ENCODE measurements at regions not wholly inside any gene's neighbourhood (a gene's known extent, or its start where the extent isn't known, plus 50 kb on each side); places are given as distances from the start of the nearest gene placed in this dataset.
"Not testable (repeated sequence)": the region's sequence is repeated elsewhere in the genome, so short reads cannot be mapped to it uniquely, and the experiment has no call there.

GRCh38 chr9:135376511-135377265 is 102.9 kb upstream of the PPP1R26 start:
- ATAC-seq (no peak), DNase-seq (no peak)
- intact Hi-C loops (cut with micrococcal nuclease), result no loop called here

DNA sequence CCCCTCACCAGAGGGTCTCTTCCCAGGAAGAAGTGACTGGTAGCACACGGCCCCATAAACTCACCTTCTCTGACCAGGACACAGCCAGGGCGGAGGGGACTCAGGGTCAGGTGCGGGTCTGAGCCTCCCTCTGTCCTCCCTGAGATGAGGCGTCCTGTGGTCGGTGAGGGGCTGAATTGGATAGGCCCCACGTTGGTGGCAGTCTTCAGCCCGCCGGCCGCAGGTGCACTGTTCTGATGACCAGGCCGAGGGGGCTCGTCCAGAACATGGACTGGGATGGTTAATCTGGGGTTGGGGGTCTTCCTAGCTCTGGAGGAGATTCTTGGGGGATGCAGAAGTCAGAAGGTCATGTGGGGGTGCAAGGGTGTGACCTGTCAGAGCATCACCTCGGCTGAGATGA is 102.2 kb upstream of the PPP1R26 start:
- intact Hi-C loops (cut with micrococcal nuclease), result no loop called here
- ATAC-seq, result no peak
- no peak for DNase-seq

DNA sequence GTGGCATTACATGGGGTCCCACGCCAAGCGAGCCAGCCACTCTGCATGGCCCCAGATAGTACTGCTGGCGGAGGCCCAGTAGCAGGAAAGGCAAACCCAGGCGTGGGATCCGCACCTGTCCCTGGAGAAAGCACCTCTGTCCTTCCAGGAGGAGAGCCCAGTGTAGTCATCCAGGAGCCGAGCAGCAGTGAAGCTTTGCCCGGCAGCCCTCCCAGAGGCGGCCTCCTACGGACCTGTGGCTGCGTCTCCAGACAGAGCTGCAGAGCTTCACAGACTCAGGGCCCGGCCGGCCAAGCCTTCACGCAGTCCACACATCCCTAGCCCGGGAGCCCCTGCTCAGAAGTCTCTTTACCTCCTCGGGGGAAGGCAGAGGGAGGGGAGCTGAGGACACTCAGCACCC is 100.8 kb upstream of the PPP1R26 start:
- no peak for DNase-seq
- intact Hi-C loops (cut with micrococcal nuclease), result no loop called here

DNA sequence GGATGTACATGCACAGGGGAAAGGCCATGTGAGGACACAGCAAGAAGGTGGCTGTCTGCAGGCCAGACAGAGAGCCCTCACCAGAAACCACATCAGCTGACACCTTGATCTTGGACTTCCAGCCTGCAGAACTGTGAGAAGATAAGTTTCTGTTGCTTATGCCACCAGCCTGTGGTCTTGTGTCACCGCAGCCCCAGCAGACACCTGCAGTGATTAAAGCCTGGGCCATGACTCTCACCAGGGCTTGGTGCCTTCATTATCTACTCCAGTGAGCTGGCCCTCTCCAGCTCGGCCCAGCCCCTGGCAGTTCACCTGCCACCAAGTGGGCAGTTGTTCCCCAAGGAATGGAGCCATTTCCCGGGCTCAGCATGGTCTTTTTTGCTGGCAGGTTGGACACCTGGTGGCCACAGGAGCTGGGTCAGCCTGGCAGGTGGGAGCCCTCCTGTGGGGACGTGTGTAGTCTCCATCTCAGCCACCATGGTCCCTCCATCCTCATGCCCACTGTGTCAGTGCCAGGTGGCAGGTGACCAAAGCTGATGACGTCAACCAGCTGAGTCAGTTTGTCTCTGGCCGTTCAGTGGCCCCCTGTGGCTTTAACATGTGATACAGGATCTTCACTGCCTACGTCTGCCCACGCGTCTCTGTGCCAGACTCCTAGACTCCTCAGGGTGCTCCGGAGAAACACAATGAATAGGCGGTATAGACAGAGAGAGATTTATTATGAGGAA is 99.9 kb upstream of the PPP1R26 start:
- no peak for DNase-seq
- no peak for ATAC-seq
- intact Hi-C loops (cut with micrococcal nuclease), result no loop called here

More for the DNA sequence above, 100.8 kb upstream of the PPP1R26 start:
- ATAC-seq, result no peak

- intact Hi-C loops (cut with micrococcal nuclease), result no loop called here
- no peak for DNase-seq
- no peak for ATAC-seq
Measured at GRCh38 chr9:135380311-135380960, 99.1 kb upstream of the PPP1R26 start.

- intact Hi-C loops (cut with micrococcal nuclease), result no loop called here
- ATAC-seq (no peak), DNase-seq (no peak)
Measured at GRCh38 chr9:135381762-135382310, 97.7 kb upstream of the PPP1R26 start.

DNA sequence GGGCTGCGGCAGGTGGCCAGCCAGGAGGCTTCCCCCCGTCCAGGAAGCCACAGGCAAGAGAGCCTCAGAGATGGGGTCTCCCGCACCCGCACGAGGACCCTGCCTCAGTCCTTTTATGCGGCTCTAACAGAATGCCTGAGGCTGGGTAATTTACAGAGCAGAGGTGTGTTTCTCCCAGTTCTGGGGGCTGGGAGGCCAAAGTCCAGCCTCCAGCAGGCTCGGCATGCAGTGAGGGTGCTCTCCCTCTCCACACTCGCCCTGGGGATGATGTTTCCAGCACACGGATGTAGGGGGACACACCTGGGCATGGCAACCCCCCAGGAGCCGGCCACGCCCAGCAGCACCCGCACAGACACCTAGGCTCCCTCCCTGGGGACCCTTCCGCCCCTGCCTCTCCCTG is 95.4 kb upstream of the PPP1R26 start:
- ATAC-seq (no peak), DNase-seq (no peak)
- intact Hi-C loops (cut with micrococcal nuclease), result no loop called here

GRCh38 chr9:135384815-135385405 is 94.7 kb upstream of the PPP1R26 start:
- DNase-seq; intact Hi-C loops (cut with micrococcal nuclease); ATAC-seq: not testable (repeated sequence)

- no peak for ATAC-seq
- no peak for DNase-seq
- intact Hi-C loops (cut with micrococcal nuclease), result no loop called here
Measured at GRCh38 chr9:135385793-135386192, 93.8 kb upstream of the PPP1R26 start.

DNA sequence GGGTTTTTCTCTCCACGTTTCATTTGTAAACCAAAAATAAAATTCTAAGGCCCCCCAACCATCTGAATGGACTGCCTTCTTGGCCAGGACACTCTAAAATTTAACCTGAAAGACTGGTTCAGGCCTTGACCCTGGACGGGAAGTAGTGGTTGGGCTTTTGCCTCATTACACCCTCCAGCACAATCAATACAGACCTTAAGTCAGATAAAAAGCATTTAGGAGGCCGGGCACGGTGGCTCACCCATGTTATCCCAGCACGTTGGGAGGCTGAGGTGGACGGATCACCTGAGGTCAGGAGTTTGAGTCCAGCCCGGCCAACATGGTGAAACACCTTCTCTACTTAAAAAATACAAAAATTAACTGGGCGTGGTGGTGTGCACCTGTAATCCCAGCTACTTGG is 91.6 kb upstream of the PPP1R26 start:
- ATAC-seq, result no peak
- intact Hi-C loops (cut with micrococcal nuclease), result no loop called here
- no peak for DNase-seq

DNA sequence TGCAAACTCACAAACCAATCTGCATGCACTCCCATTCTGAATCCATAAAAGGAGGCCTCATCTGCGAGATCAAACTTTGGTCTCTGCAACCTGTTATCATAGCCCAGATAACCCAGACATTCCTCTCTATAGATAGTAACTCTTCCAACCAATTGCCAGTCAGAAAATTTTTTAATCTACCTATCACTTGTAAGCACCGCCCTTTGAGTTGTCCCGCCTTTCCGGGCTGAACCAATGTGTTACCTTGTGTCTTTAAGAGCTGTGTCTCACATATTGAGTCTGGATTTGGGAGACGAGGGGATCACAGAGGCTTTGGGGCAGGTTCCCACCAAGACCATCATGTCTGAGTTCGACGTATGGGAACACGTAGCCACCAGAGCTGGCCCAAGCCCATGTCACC is 91.1 kb upstream of the PPP1R26 start:
- DNase-seq (no peak), ATAC-seq (no peak)

GRCh38 chr9:135391759-135392158 is 87.8 kb upstream of the PPP1R26 start:
- intact Hi-C loops (cut with micrococcal nuclease), result no loop called here
- DNase-seq (no peak), ATAC-seq (no peak)

More for the DNA sequence above, 91.1 kb upstream of the PPP1R26 start:
- intact Hi-C loops (cut with micrococcal nuclease), result no loop called here

DNA sequence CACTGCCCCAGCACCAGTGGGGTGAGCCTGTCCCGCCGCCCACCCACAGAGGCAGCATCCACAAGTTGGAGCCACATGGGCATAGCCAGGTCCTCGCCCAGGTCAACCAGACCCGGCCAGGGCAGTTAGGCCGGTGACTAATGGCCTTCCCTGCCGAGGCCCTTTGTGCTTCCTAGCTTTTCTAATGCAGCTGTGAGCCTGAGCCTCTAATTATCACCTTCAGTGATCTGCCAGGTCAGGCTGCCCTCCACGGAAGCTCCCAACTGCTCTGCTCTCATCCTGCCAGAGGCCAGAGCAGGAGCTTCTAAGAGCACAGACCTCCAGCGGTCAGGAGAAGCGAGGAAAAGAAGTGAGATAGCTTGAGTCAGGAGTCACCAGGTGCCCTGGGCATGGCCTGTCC is 87.1 kb upstream of the PPP1R26 start:
- intact Hi-C loops (cut with micrococcal nuclease), result no loop called here
- DNase-seq (no peak), ATAC-seq (no peak)

- ATAC-seq (no peak), DNase-seq (no peak)
- intact Hi-C loops (cut with micrococcal nuclease), result no loop called here
Measured at GRCh38 chr9:135394131-135394530, 85.5 kb upstream of the PPP1R26 start.

DNA sequence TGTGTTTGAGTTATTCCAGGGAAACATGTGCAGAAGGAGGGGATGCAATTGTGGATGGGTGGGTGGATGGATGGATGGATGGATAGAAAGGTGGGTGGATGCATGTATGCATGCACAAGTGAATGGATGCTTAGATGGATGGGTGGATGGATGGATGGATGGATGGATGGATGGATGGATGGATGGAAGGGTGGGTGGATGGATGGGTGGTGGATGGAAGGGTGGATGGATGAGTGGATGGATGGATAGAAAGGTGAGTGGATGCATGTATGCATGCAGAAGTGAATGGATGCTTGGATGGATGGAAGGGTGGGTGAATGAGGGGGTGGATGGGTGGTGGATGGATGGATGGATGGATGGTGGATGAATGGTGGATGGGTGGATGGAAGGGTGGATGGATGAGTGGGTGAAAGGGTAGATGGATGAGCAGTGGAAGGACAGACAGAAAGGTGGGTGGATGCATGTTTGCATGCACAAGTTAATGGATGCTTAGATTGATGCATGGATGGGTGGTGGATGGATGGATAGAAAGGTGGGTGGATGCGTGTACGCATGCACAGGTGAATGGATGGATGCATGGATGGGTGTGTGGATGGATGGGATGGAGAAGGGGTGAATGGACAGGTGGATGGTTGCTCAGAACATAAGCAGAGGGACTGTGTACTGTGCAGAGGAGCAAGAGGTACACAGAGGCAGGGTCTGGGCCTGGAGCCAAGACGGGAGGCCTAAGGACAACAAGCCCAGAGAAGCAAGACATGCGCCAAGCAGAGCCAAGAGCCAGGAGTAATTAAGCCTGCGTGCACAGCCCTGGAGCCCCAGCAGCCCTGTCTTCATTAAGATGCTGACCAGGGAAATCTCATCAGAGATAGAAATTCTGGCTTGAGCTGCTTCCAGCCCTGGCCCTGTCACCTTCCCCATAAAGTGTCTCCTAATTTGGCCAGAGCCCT is 84.6 kb upstream of the PPP1R26 start:
- intact Hi-C loops (cut with micrococcal nuclease), result no loop called here
- ATAC-seq (no peak), DNase-seq (no peak)

DNA sequence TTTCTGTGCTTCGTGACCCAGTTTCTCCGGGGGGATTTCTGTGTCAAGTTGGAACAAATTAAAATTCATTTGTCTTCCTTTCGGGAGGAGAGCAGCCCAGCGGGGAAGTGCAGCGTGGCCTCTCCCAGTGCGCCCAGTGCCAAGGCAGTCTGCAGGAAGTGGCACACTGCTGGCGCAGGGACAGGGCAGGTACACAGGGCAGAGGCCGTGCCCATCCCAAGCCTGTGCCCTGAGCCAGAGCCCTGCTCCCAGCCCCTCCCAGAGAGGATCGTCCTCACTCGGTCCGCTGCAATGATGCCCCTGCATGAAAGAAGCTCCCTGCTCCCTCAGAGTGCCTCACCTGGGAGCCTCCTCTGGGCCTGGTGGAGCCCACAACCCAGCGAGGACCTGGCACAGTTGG is 82.4 kb upstream of the PPP1R26 start:
- DNase-seq (no peak), ATAC-seq (no peak)
- intact Hi-C loops (cut with micrococcal nuclease), result no loop called here

- DNase-seq, result no peak
Measured at GRCh38 chr9:135399000-135399649, 80.5 kb upstream of the PPP1R26 start.

GRCh38 chr9:135400496-135400895 is 79.1 kb upstream of the PPP1R26 start:
- DNase-seq (no peak), ATAC-seq (no peak)

More at GRCh38 chr9:135399000-135399649, 80.5 kb upstream of the PPP1R26 start:
- no peak for ATAC-seq
- intact Hi-C loops (cut with micrococcal nuclease), result no loop called here

More at GRCh38 chr9:135400496-135400895, 79.1 kb upstream of the PPP1R26 start:
- intact Hi-C loops (cut with micrococcal nuclease), result no loop called here

All from left ventricle myocardium superior (tissue), 1 donor.